Activated CD4-positive, alpha-beta T cell treated with anti-CD3 and anti-CD28 coated beads for 48 hours (primary cell): ENCODE measurements at regions not wholly inside any gene's neighbourhood (a gene's known extent, or its start where the extent isn't known, plus 50 kb on each side); places are given as distances from the start of the nearest gene placed in this dataset.
A peak's percentile ranks its signal among the peaks of the same experiment; 100 is the strongest.

Experiments used
- DNase-seq: peaks from one replicate; pipeline ENCODE4 v3.0.0-alpha.2; 2020

DNA sequence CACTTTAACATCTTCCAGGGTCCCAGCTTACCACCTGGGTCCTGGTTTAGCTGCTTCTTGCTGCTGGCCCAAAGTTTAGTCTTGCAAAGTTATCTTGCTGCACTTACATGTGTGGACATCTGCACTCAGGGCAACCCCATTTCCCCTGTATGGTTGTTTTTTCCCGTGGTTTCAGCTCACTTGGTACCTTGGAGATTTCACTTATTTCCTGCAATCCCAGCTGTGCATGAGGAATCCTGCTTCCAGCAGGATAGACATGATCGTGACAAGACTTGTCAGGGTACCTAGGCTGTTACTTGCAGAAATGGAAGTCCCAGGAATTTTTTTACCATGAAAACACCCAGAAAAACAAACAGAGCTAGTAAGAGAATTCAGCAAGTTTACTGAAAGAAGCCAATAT is 95.9 kb upstream of the LEP start:
- no peak for DNase-seq

GRCh38 chr7:128146052-128146451 is 95.0 kb upstream of the LEP start:
- DNase-seq: no peak

GRCh38 chr7:128148676-128149075 is 92.4 kb upstream of the LEP start:
- DNase-seq: no peak

DNA sequence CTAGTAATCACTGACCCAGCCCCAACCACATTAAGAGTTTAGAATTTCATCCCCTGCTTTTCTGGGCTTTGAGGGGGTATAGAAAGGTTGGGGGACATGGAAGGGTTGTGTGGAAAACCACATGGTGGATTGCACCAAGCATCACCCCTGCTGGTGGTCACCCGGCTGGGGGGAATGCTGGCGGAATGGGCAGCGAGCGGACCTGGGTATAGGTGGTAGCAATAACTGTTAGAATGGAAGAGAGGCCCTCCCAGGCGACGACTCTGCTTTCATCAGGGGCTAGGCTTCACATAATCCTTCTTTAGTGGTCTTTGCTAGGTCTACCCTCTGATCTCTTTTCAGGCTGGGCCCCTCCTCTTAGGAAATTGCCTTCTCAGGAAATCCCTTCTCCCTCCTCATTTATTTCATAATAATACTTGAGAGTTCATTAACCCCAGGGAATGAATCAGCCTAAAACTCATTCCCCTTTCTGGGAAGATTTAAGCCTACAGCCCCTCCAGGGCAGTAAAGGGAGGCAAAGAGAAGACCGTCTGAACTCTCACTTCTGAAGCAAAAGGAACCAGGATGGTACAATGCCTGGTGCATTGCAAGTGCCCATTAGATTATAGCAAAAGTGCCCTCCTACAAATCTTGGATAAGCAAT is 90.7 kb upstream of the LEP start:
- DNase-seq: no peak

- no peak for DNase-seq
These were observed 89.4 kb upstream of the LEP start for GRCh38 chr7:128151635-128152034.

DNA sequence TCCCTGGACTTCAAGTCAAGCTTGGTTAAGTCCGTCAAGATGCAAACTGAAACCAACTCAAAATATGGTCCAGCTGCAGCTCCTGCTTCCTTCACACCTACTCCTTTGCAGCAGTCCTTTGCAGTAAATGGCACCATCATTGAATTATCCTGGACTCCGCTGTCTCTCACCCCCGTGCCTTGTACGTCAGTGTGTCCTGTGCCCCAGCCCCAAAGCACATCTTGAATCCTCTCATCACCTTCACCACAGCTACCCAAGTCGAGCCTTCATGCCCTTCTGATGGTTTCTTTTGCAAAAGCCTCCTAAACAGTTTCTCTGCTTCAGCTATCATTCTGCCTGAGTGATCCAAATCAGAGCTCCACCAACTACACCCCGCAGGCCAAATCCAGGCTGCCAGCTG is 88.4 kb upstream of the LEP start:
- no peak for DNase-seq

DNA sequence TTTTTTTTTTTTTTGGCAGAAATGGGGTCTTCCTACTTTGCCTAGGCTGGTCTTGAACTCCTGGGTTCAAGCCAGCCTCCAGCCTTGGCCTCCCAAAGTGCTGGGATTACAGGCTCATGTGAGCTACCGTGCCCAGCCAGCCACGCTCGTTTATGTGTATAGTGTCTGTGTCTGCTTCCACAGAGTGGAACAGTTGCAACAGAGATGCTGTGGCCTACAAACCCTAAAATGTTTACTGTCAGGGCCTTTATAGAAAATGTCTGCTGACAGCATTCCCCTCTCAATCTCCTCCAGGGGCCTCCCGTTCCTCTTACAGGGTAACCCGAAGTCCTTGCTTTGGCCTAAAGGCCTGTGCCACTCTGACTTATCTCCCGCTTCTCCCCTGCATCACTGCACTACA is 87.6 kb upstream of the LEP start:
- DNase-seq: no peak

DNA sequence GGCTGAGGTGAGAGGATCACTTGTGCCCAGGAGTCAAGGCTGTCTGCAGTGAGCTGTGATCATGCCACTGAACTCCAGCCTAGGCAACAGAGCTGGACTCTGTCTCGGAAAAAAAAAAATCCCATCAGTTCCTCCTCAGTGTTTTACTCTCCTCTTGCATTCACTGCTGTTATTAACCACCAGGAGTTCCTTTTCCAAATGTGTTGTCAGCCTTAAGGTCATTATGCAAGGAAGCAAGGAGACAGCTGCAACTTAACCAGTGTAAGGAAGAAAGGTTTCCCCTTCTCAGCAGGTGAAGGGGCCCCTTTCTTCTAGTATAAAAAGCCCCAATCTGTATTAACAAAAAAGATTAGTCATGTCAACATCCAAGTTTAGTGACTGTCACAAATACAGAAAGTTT is 86.6 kb upstream of the LEP start:
- no peak for DNase-seq

- no peak for DNase-seq
These were observed 85.9 kb upstream of the LEP start for GRCh38 chr7:128155100-128155740.

DNA sequence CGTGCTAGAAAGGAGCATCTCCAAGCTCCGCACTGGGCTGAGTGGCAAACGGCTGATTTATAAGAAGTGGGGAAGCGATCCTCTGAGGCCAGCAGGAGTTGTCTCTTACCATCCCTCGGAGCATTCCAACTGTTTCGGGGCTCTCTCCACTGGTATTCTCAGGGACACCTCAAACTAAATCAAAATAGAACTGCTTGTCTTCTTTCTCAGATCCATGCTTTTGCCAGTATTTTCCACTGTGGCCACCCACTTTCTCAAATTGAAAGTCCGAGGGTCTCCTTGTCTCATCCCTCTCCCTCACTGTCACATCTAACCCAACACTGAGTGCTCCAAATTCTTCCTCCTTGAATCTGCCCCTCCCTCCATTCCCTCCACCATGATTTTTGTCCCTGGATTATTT is 83.2 kb upstream of the LEP start:
- DNase-seq: no peak

DNA sequence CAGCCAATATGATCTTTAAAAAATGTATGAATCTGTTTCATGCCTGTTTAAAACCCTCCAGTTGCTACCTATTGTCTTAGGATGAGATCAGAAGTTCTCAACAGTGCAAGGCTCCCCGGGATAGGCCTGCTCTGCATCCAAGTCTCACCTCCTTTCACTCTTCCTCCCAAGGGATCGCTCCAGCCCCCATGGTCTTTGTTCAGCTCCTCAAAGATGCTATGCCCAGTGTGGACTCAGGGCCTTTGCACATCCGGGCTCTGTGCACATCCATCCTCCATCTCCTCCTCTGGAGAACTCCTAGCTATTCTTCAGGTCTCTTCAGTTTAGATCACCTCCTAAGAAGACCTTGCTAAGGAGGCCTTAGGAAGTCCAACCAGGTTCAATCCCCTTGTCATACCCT is 82.7 kb upstream of the LEP start:
- no peak for DNase-seq

DNA sequence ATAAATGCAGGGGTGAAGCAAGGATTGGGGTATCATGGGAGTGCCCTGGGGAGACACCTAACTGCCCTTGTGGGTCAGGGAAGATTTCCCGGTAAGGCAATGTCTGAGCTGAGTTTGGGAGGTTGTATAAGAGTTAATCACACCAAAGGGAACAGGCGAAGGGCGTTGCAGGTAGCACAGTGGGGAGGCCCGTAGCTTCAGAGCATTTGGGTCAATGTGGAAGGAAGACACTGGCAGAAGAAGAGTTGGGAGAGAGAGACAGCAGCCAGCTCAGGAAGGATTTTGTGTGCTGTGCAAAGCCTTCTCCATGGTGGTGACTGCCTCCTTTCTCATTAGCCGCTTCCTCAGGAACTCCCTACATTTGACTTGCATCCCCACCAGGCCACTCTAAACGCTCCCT is 80.8 kb upstream of the LEP start:
- no peak for DNase-seq

- DNase-seq: no peak
These were observed 79.5 kb upstream of the LEP start for GRCh38 chr7:128161466-128162125.

- DNase-seq: no peak
These were observed 78.4 kb upstream of the LEP start for GRCh38 chr7:128162666-128163065.

DNA sequence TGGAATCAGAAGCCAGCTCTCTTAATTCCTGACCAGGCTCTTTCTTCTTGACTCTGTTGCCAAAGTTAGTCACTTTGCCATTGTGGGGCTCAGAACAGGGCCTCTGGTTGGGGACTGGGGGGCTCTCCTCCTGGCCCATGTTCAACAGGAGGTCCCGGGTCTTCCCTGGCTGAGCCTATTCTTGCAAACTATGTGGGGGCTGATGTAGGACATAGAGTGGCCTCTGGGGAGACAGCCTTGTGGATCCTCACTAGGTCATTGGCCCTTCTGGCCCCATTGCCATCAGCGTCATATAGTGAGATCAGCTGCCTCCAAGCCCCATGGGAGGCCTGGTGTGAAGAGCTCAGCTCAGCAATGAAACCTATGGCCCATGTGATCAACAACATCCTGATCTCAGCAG is 77.6 kb upstream of the LEP start:
- no peak for DNase-seq

DNA sequence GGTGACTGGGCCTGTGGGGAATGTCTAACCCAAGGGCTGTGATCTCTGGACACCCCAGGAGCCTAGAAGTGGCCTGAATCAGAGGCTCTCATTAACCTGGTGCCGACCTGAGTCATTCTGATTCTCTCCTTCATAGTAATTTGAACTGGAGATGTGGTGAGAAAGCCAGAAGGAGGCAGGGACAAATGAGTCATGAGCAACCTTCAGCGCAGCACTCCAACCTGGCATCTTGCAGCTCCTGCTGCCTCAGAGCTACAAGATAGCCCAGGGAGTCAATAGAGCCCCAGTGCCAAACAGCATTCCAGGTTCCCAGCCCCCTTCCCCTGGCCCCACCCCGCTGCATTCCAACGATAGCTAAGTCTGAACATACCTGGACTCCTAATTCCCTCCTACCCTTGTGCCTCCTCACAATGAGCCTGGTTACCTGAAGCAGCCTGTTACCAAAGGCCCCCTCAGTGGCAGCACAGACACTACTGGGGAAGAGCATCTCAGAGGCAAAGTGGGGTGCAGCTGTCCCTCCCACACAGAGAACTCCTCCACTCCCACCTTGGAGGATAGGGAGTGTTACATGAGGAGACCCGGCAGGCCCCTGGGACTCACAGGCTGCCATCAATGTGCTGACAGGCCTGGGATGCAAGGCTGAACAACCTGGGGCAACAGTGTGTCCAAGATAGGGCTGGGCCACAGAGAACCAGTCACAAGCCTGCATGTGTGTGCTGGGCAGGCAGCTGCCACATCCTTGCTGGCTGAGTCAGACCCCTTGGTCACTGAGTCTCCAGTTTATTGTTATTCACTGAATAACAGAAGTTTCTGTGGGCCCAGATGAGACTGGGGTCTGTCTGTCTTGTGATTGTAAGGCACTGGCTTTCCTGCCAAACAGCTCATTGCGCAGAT is 76.8 kb upstream of the LEP start:
- DNase-seq: peak; percentile 33

- no peak for DNase-seq
These were observed 76.0 kb upstream of the LEP start for GRCh38 chr7:128164955-128165670.

DNA sequence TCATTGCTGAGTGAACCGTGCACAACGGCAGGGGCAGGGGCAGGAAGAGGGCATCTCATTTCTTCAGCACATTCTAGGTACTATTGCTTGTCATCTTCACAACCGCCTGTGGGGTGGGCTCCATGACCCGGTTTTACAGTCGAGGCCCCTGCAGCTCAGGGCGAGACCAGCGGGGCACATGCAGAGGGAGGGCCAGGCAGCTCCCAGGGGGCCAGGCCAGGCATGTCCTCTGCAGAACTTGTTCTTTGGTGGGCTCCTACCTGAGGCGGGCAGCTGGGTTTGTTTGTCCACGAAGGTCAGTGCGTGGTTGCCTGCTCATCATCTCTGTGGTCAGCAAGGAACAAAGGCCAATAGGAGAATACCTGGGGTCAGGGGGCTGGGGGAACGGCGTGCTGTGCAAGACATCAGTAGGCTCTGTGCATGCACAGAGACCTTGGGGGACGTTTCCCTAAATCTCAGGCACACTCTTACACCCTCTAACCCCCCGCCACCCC is 75.1 kb upstream of the LEP start:
- DNase-seq: no peak

- peak; percentile 20 for DNase-seq
These were observed 74.5 kb upstream of the LEP start for GRCh38 chr7:128166603-128167041.

- DNase-seq: peak; percentile 28
These were observed 73.9 kb upstream of the LEP start for GRCh38 chr7:128167042-128167701.

DNA sequence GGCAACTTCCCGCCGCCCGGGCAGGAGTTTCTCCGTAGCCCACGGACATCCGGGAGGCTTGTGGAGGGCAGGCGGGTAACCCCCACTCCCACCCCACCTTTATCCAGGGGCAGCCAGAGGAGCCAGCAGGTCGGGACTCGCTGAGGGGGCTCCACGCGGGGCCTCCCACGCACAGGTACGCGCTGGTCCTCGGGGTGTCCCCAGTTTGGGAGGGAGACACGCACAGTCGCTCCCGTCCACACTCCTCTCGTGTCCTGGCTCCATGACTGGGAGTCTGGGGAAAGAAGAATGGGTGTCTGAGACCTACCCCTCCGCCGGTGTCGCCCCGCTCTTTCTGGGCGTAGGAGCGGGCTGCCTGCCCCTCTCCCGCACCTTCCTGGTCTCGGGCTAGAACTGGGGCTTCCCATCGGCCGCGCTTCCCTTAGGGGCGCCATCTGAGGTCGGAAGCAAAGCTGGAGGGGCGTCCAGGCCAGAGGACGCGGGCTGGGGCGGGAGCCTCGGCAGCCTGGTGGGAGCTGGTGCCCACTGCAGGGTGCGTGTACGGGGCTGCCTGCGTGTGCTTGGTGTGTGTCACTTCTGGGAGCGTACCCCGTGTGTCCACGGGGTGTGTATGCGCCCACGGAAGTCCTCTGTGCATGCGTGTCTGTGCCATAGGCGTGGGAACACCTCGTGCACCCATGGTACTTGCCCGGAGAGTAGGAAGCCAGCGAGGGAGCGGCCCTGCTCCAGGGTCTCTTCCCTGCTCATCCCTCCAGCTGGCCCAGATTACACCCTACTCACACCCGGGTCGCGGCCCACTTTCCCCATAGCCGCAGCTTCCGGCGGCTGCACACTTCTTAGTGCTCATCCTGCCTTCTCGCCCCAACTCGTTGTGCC is 73.0 kb upstream of the LEP start:
- DNase-seq: no peak
